ENCODE measurements at regions not wholly inside any gene's neighbourhood (a gene's known extent, or its start where the extent isn't known, plus 50 kb on each side); places are given as distances from the start of the nearest gene placed in this dataset.

DNA sequence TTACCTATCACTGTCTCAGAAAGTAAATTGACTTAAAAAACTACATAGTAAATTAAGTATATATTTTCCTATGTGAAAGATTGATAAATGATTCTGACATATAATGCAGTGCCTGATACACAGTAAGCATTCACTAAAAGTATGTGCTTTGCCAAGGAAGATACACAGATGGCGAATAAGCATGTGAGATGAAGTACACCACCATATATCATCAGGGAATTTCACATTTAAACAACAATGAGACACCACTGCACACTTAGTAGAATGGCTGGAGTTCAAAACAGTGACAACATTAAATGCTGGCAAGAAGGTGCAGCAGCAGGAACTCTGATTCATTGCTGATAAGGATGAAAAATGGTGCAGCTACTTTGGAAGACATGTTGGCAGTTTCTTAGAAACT, 1118.8 kb downstream of the DTWD2 start:
- TF ChIP-seq SUZ12 (IDR thresholded peaks at IDR 0.05; ENCODE audit: extremely low read depth, insufficient read depth, insufficient read length) (no peak), YY1 (IDR thresholded peaks at IDR 0.05; ENCODE audit: insufficient read depth, insufficient read length) (no peak)

All from NT2/D1 (cell line).